ENCODE measurements at regions not wholly inside any gene's neighbourhood (a gene's known extent, or its start where the extent isn't known, plus 50 kb on each side); places are given as distances from the start of the nearest gene placed in this dataset.

- no peak overlapping the region for H3K4me3 ChIP-seq (ENCODE audit: low read depth, low read length)
- no peaks in the 10 kb centered on the region for H3K36me3 ChIP-seq (ENCODE audit: control insufficient read depth, insufficient read depth, low read length)
- no peaks in the 10 kb centered on the region; the same call in 1 of the 2 replicates for H3K4me1 ChIP-seq (ENCODE audit: control insufficient read depth, insufficient read depth, low read length)
- peaks cover 8% of the 10 kb centered on the region for H3K9me3 ChIP-seq (ENCODE audit: control insufficient read depth, insufficient read depth, low read depth, low read length)
- H3K27ac ChIP-seq (ENCODE audit: low read depth, low read length): no peak overlapping the region
- H3K9ac ChIP-seq (ENCODE audit: low read length): no peak overlapping the region
- H3K27me3 ChIP-seq (ENCODE audit: control insufficient read depth, insufficient read depth, low read length): peaks cover 13% of the 10 kb centered on the region; the same call in 1 of the 2 replicates
These were observed 81.7 kb upstream of the NECTIN1 start for GRCh38 chr11:119810478-119811232.

DNA sequence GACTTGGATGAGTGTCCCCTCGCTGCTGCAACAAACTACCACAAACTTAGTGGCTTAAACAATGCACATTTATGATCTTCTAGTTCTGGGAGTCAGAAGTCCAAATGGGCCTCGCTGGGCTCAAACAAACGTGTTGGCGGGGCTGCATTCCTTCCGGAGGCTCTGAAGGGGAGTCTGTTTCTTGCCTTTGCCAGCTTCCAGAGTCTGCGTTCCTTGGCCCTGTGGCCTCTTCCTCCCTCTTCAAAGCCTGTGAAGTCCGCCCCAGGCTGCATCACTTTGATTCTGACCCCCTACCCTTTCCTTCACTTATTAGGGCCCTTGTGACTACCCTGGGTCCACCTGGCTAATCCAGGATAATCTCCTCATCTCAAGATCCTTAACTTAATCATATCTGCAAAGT lies 80.3 kb upstream of the NECTIN1 start:
- Histone ChIP-seq H3K9ac (ENCODE audit: low read length) (no peak overlapping the region), H3K27ac (ENCODE audit: low read depth, low read length) (no peak overlapping the region), H3K4me1 (ENCODE audit: control insufficient read depth, insufficient read depth, low read length) (no peaks in the 10 kb centered on the region; the same call in 1 of the 2 replicates), H3K9me3 (ENCODE audit: control insufficient read depth, insufficient read depth, low read depth, low read length) (peaks cover 8% of the 10 kb centered on the region), H3K36me3 (ENCODE audit: control insufficient read depth, insufficient read depth, low read length) (no peaks in the 10 kb centered on the region), H3K4me3 (ENCODE audit: low read depth, low read length) (no peak overlapping the region), H3K27me3 (ENCODE audit: control insufficient read depth, insufficient read depth, low read length) (peaks cover 13% of the 10 kb centered on the region; the same call in 1 of the 2 replicates)

DNA sequence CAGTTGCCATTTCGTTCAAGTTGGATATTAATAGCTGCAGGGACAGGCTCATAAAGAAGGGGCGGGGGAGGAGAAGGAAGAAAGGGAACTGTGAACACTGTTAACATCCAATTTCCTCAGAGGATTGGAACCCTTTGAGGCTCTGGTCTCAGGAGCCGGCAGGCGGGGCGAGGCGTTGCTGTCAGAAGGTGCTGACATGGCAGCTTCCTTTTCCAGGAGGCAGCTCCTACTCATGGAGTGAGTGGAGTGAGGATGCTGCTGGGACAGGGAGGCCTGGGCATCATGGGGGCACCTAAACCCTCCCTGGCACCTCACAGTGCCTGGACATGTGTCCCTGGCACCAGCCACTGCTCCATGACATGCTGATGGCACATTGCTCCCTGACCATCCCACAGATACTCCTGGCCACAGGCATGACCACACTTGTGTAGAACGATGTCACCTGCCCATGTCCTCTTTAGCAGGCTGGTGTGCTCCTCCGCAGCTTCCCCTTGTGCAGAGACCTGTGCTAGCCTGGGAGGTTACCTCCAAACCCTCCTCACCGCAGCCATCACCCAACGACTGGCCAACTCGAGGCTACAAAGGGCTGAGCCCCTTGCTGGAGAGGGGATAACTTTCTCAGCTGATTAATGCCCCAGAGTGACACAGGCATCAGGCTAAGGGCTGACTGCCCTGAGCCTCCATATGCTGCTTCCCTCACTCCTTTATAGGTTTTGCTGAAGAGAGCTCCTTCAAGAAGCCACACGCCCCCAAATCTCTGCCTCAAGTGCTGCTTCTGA lies 79.6 kb upstream of the NECTIN1 start:
- Histone ChIP-seq H3K9ac (ENCODE audit: low read length) (no peak overlapping the region), H3K9me3 (ENCODE audit: control insufficient read depth, insufficient read depth, low read depth, low read length) (peaks cover 1% of the 10 kb centered on the region; the same call in 1 of the 2 replicates), H3K36me3 (ENCODE audit: control insufficient read depth, insufficient read depth, low read length) (no peaks in the 10 kb centered on the region), H3K4me3 (ENCODE audit: low read depth, low read length) (no peak overlapping the region), H3K27ac (ENCODE audit: low read depth, low read length) (no peak overlapping the region), H3K4me1 (ENCODE audit: control insufficient read depth, insufficient read depth, low read length) (no peaks in the 10 kb centered on the region; the same call in 1 of the 2 replicates), H3K27me3 (ENCODE audit: control insufficient read depth, insufficient read depth, low read length) (peaks cover 13% of the 10 kb centered on the region; the same call in 1 of the 2 replicates)

- Histone ChIP-seq H3K4me1 (ENCODE audit: control insufficient read depth, insufficient read depth, low read length) (no peaks in the 10 kb centered on the region; the same call in 1 of the 2 replicates), H3K9me3 (ENCODE audit: control insufficient read depth, insufficient read depth, low read depth, low read length) (no peaks in the 10 kb centered on the region), H3K9ac (ENCODE audit: low read length) (no peak overlapping the region), H3K4me3 (ENCODE audit: low read depth, low read length) (no peak overlapping the region), H3K27me3 (ENCODE audit: control insufficient read depth, insufficient read depth, low read length) (peaks cover 20% of the 10 kb centered on the region; the same call in 1 of the 2 replicates), H3K27ac (ENCODE audit: low read depth, low read length) (no peak overlapping the region), H3K36me3 (ENCODE audit: control insufficient read depth, insufficient read depth, low read length) (no peaks in the 10 kb centered on the region)
These were observed 78.8 kb upstream of the NECTIN1 start for GRCh38 chr11:119807841-119808240.

- Histone ChIP-seq H3K4me1 (ENCODE audit: control insufficient read depth, insufficient read depth, low read length) (no peaks in the 10 kb centered on the region; the same call in 1 of the 2 replicates), H3K4me3 (ENCODE audit: low read depth, low read length) (no peak overlapping the region), H3K36me3 (ENCODE audit: control insufficient read depth, insufficient read depth, low read length) (no peaks in the 10 kb centered on the region), H3K9ac (ENCODE audit: low read length) (no peak overlapping the region), H3K9me3 (ENCODE audit: control insufficient read depth, insufficient read depth, low read depth, low read length) (no peaks in the 10 kb centered on the region), H3K27me3 (ENCODE audit: control insufficient read depth, insufficient read depth, low read length) (peaks cover 25% of the 10 kb centered on the region; the same call in 1 of the 2 replicates), H3K27ac (ENCODE audit: low read depth, low read length) (no peak overlapping the region)
These were observed 78.4 kb upstream of the NECTIN1 start for GRCh38 chr11:119807402-119807801.

DNA sequence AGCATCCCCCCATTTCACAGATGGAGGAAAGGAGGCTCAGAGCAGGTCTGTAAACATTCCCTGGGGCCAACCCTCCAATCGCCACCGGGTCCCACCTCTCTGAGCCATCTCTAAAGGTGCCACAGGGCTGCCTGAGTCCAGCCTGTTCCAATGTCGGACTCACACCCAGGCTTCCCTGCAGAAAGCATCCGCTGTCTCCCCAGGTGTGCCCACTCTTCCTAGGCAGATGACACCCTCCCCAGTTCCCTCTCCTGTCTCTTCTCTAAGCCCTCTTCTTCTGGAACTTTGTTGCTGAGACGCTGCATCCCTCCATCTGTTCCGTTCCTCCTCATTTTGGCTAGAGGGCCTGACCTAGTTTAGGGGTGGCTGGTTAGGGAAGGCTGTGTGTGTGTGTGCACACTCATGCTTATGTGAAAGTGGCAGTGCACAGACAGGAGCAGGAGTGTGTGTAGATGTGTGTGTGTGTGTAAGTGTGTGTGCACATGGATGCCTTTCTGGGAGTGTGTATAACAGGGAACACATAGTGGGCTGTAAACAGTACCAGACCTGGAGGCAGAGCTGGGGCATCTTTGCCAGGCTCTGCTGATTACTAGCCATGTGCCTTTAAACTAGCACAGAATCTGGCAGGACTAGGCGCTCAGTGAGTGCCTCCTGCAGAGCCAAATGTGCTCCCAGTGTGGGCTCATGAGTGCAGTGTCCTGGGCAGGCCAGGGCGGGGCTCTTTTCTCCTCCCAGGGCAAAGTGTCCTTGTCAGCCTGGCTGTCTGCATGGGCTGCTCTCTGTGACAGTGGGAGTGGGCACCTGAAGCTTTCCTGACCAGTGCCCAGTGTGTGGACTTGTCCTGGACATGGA lies 77.3 kb upstream of the NECTIN1 start:
- Histone ChIP-seq H3K4me1 (ENCODE audit: control insufficient read depth, insufficient read depth, low read length) (no peaks in the 10 kb centered on the region; the same call in 1 of the 2 replicates), H3K36me3 (ENCODE audit: control insufficient read depth, insufficient read depth, low read length) (no peaks in the 10 kb centered on the region), H3K9ac (ENCODE audit: low read length) (no peak overlapping the region), H3K9me3 (ENCODE audit: control insufficient read depth, insufficient read depth, low read depth, low read length) (no peaks in the 10 kb centered on the region), H3K4me3 (ENCODE audit: low read depth, low read length) (no peak overlapping the region), H3K27me3 (ENCODE audit: control insufficient read depth, insufficient read depth, low read length) (peaks cover 31% of the 10 kb centered on the region; the same call in 1 of the 2 replicates), H3K27ac (ENCODE audit: low read depth, low read length) (no peak overlapping the region)

- Histone ChIP-seq H3K4me1 (ENCODE audit: control insufficient read depth, insufficient read depth, low read length) (no peaks in the 10 kb centered on the region; the same call in 1 of the 2 replicates), H3K4me3 (ENCODE audit: low read depth, low read length) (no peak overlapping the region), H3K9me3 (ENCODE audit: control insufficient read depth, insufficient read depth, low read depth, low read length) (no peaks in the 10 kb centered on the region), H3K36me3 (ENCODE audit: control insufficient read depth, insufficient read depth, low read length) (no peaks in the 10 kb centered on the region), H3K27me3 (ENCODE audit: control insufficient read depth, insufficient read depth, low read length) (peaks cover 37% of the 10 kb centered on the region), H3K27ac (ENCODE audit: low read depth, low read length) (no peak overlapping the region), H3K9ac (ENCODE audit: low read length) (no peak overlapping the region)
These were observed 76.7 kb upstream of the NECTIN1 start for GRCh38 chr11:119805663-119806062.

DNA sequence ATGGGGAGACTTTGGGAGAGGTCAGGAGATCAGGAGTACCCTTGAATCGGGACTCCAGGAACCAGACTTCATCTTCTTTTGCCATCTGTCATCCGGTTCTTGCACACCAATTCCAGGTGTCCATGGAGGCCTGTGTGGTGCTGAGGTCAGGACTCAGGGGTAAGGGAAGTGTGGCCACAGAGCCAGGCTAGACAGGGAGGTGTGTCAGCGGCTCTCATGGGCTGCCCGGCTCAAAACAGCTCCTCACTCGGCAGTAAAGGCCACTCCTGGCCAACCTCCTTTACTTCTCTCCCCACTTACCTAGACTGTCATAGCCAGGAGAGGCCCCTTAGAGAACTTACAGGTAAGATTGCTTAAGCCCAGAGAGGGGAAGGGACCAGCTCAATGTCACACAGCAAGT lies 75.7 kb upstream of the NECTIN1 start:
- no peaks in the 10 kb centered on the region for H3K36me3 ChIP-seq (ENCODE audit: control insufficient read depth, insufficient read depth, low read length)
- no peak overlapping the region for H3K4me3 ChIP-seq (ENCODE audit: low read depth, low read length)
- H3K4me1 ChIP-seq (ENCODE audit: control insufficient read depth, insufficient read depth, low read length): no peaks in the 10 kb centered on the region; the same call in 1 of the 2 replicates
- H3K27me3 ChIP-seq (ENCODE audit: control insufficient read depth, insufficient read depth, low read length): peaks cover 42% of the 10 kb centered on the region
- no peak overlapping the region for H3K9ac ChIP-seq (ENCODE audit: low read length)
- no peak overlapping the region for H3K27ac ChIP-seq (ENCODE audit: low read depth, low read length)
- no peaks in the 10 kb centered on the region for H3K9me3 ChIP-seq (ENCODE audit: control insufficient read depth, insufficient read depth, low read depth, low read length)

DNA sequence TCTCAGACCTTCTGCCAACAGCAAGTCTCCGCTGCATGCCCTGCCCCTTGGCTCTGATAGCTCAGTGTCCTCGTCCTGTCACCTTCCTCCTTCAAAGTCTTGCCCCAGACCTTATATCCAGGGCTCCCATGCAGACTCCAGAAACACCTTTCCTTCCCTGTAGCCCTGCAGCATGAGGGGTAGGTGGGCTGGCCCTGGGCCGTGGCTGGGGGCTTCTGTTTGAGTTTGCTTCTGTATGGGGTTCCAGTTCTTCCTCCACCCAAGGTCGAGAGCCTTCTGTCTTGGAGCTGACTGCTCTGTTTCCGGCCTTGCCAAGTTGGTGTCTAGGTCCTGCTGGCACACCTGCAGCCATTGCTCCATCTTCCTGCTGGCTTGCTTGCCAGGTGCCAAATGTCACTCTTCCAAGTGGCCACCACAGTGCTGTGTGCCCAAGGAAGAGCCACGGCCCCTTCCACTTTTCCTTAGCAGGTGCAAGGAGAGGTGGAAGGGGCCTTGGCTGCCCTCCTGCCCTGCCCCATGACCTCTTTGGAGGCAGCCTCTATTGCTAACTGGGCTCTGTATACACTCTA lies 74.8 kb upstream of the NECTIN1 start:
- Histone ChIP-seq H3K9me3 (ENCODE audit: control insufficient read depth, insufficient read depth, low read depth, low read length) (no peaks in the 10 kb centered on the region), H3K36me3 (ENCODE audit: control insufficient read depth, insufficient read depth, low read length) (no peaks in the 10 kb centered on the region), H3K9ac (ENCODE audit: low read length) (no peak overlapping the region), H3K27me3 (ENCODE audit: control insufficient read depth, insufficient read depth, low read length) (peaks cover 46% of the 10 kb centered on the region), H3K4me3 (ENCODE audit: low read depth, low read length) (no peak overlapping the region), H3K27ac (ENCODE audit: low read depth, low read length) (no peak overlapping the region), H3K4me1 (ENCODE audit: control insufficient read depth, insufficient read depth, low read length) (no peaks in the 10 kb centered on the region; the same call in 1 of the 2 replicates)

DNA sequence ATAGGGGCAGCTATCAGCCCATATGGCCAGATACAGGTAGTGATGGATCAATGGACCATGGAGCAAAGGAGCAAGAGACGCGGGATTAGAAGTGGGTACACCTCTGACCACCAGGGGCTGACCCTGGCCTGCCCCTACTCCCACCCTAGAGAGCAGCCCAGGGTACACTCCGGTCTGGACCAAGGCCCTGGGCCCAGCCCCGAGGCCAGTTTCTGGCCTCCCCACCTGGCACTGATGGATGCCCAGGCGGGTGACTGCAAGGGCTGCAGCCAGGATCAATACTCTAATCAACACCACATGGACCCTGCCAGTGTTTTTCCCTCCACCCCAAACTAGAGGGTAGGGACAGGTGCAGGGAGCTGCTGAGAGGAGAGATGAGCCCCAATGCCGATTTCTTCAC lies 74.1 kb upstream of the NECTIN1 start:
- Histone ChIP-seq H3K27ac (ENCODE audit: low read depth, low read length) (no peak overlapping the region), H3K9ac (ENCODE audit: low read length) (no peak overlapping the region), H3K9me3 (ENCODE audit: control insufficient read depth, insufficient read depth, low read depth, low read length) (no peaks in the 10 kb centered on the region), H3K4me3 (ENCODE audit: low read depth, low read length) (no peak overlapping the region), H3K4me1 (ENCODE audit: control insufficient read depth, insufficient read depth, low read length) (peaks cover under 1% of the 10 kb centered on the region; the same call in 1 of the 2 replicates), H3K27me3 (ENCODE audit: control insufficient read depth, insufficient read depth, low read length) (peaks cover 50% of the 10 kb centered on the region), H3K36me3 (ENCODE audit: control insufficient read depth, insufficient read depth, low read length) (no peaks in the 10 kb centered on the region)

Data from HUES6 (cell line).